ENCODE measurements at regions not wholly inside any gene's neighbourhood (a gene's known extent, or its start where the extent isn't known, plus 50 kb on each side); places are given as distances from the start of the nearest gene placed in this dataset.
"Not testable (repeated sequence)": the region's sequence is repeated elsewhere in the genome, so short reads cannot be mapped to it uniquely, and the experiment has no call there.

DNA sequence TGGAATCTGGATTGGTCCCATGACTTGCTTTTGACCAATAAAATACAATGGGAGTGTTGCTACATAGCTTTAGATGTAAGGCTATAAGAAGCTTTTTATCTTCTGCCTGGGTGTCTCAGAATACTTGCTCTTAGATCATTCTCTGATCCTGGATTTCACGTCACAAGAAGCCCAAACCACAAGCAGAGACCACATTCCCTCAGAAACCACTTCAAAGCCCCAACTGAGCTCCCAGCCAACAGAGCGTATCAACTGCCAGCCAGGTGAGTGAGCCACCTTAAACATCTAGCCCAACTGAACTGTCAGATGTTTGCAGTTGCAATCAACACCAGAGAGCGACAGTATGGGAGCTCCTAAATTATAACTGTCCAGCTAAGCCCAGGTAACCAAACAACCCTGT lies 687.1 kb downstream of the TLE1 start:
- intact Hi-C loops (cut with DNase I) = no loop called here
- Histone ChIP-seq H3K4me3 (no peak overlapping the region), H3K27ac (no peak overlapping the region), H3K4me1 (replicated peaks in 1 of 2) (no peaks in the 10 kb centered on the region), H3K27me3 (no peaks in the 10 kb centered on the region), H3K9me3 (replicated peaks in 1 of 3) (no peaks in the 10 kb centered on the region), H3K36me3 (replicated peaks in 1 of 2) (no peaks in the 10 kb centered on the region)
- 58 to 86% (median 70%) methylated on average over 3 of the region's 3 CpGs for WGBS, 4 donors
- no peak for DNase-seq
- TF ChIP-seq, protein P1, sequence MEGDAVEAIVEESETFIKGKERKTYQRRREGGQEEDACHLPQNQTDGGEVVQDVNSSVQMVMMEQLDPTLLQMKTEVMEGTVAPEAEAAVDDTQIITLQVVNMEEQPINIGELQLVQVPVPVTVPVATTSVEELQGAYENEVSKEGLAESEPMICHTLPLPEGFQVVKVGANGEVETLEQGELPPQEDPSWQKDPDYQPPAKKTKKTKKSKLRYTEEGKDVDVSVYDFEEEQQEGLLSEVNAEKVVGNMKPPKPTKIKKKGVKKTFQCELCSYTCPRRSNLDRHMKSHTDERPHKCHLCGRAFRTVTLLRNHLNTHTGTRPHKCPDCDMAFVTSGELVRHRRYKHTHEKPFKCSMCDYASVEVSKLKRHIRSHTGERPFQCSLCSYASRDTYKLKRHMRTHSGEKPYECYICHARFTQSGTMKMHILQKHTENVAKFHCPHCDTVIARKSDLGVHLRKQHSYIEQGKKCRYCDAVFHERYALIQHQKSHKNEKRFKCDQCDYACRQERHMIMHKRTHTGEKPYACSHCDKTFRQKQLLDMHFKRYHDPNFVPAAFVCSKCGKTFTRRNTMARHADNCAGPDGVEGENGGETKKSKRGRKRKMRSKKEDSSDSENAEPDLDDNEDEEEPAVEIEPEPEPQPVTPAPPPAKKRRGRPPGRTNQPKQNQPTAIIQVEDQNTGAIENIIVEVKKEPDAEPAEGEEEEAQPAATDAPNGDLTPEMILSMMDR (IDR thresholded peaks at IDR 0.05) = no peak
- no peak for TF ChIP-seq POLR2A (IDR thresholded peaks at IDR 0.05)

DNA sequence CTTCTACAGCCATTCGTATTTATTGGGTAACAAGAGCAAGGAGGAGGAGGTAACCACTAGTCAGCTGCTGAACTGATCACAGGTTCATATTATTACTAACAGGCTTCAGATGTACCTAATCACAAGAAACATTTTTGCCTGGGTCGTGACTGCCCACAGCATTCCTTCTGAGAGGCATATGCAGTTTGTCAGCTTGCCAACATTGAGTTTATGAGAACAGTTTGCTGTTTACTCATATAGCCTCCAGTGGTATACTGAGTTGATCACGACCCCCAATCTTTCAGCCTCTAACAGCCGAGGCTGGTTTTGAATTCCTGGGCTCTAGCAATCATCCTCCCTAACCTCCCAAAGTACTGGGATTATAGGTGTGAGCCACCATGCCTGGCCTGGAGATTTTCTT lies 693.6 kb downstream of the TLE1 start:
- DNase-seq = no peak
- Histone ChIP-seq H3K4me1 (replicated peaks in 1 of 2) (no peaks in the 10 kb centered on the region), H3K27me3 (no peaks in the 10 kb centered on the region), H3K27ac (no peak overlapping the region), H3K9me3 (replicated peaks in 1 of 3) (peaks cover 0 to 5% (median 0%) of the 10 kb centered on the region in 3 donors), H3K4me3 (no peak overlapping the region), H3K36me3 (replicated peaks in 1 of 2) (no peaks in the 10 kb centered on the region)
- intact Hi-C loops (cut with DNase I) = no loop called here
- WGBS, 4 donors = 74 to 85% (median 79%) methylated on average over 4 of the region's 4 CpGs
- TF ChIP-seq POLR2A (IDR thresholded peaks at IDR 0.05) = no peak
- TF ChIP-seq, protein P1 (IDR thresholded peaks at IDR 0.05) = no peak

GRCh38 chr9:80994892-80995291 lies 694.5 kb downstream of the TLE1 start:
- WGBS, 4 donors = 86 to 94% (median 93%) methylated on average over 4 of the region's 4 CpGs
- H3K9me3 ChIP-seq (replicated peaks in 1 of 3) = peaks cover 0 to 5% (median 0%) of the 10 kb centered on the region in 3 donors
- no peak for DNase-seq
- H3K27me3 ChIP-seq = no peaks in the 10 kb centered on the region
- intact Hi-C loops (cut with DNase I) = no loop called here
- no peak overlapping the region for H3K4me3 ChIP-seq
- no peaks in the 10 kb centered on the region for H3K4me1 ChIP-seq (replicated peaks in 1 of 2)
- H3K36me3 ChIP-seq (replicated peaks in 1 of 2) = no peaks in the 10 kb centered on the region
- TF ChIP-seq POLR2A (IDR thresholded peaks at IDR 0.05) = no peak
- TF ChIP-seq, protein P1 (IDR thresholded peaks at IDR 0.05) = no peak
- no peak overlapping the region for H3K27ac ChIP-seq

- 87 to 92% (median 89%) methylated on average over 10 of the region's 10 CpGs for WGBS, 4 donors
- H3K9me3 ChIP-seq (replicated peaks in 1 of 3); H3K4me1 ChIP-seq (replicated peaks in 1 of 2); intact Hi-C loops (cut with DNase I); DNase-seq; H3K27me3 ChIP-seq; H3K36me3 ChIP-seq (replicated peaks in 1 of 2); H3K4me3 ChIP-seq; H3K27ac ChIP-seq: not testable (repeated sequence)
Measured at GRCh38 chr9:80985595-80985994, 703.8 kb downstream of the TLE1 start.

DNA sequence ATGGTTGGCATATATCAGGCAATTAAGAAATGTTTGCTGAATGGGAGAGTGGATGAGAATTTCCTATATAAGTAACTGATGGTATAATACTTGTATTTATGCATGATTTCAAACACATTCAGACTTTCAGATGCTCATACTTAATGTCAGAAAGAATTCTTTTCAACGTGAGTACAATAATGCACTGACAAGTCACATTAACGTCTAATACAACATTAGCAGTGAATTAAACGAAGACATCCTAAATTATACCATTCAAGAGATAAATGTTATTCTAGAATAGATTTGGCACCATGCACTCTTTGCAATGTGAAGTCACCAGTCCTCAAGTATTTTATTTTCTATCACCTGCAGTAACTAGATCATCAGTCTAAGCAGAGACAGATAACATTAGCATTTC lies 712.9 kb downstream of the TLE1 start:
- H3K27ac ChIP-seq = no peak overlapping the region
- 55 to 87% (median 71%) methylated on average over 3 of the region's 3 CpGs for WGBS, 4 donors
- intact Hi-C loops (cut with DNase I) = no loop called here

DNA sequence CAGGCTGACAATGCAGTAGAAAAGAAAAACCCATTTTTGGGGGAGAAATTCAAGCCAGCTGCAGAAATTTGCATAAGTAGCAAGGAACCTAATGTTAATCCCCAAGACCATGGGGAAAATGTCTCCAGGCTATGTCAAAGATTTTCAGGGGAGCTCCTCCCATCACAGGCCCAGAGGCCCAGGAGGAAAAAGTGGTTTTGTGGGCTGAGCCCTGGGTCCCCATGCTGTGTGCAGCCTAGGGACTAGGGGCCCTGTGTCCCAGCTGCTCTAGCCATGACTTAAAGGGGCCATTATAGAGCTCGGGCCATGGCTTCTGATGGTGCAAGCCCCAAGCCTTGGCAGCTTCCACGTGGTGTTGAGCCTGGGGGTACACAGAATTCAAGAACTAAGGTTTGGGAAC lies 719.0 kb downstream of the TLE1 start:
- WGBS, 4 donors = 67 to 85% (median 76%) methylated on average over 1 to 2 of the region's 2 CpGs; no CpG with 5 or more reads in 1 of the 4 donors
- intact Hi-C loops (cut with DNase I); H3K4me1 ChIP-seq (replicated peaks in 1 of 2): not testable (repeated sequence)

More for the DNA sequence above, 712.9 kb downstream of the TLE1 start:
- H3K36me3 ChIP-seq (replicated peaks in 1 of 2) = no peaks in the 10 kb centered on the region
- H3K4me1 ChIP-seq (replicated peaks in 1 of 2) = no peaks in the 10 kb centered on the region
- DNase-seq = no peak
- H3K4me3 ChIP-seq = no peak overlapping the region
- TF ChIP-seq, protein P1 (IDR thresholded peaks at IDR 0.05) = no peak
- TF ChIP-seq POLR2A (IDR thresholded peaks at IDR 0.05) = no peak
- H3K9me3 ChIP-seq (replicated peaks in 1 of 3) = peaks cover 0 to 6% (median 0%) of the 10 kb centered on the region in 3 donors
- H3K27me3 ChIP-seq = no peaks in the 10 kb centered on the region

More for the DNA sequence above, 719.0 kb downstream of the TLE1 start:
- H3K36me3 ChIP-seq (replicated peaks in 1 of 2); DNase-seq; H3K27ac ChIP-seq; H3K27me3 ChIP-seq; H3K9me3 ChIP-seq (replicated peaks in 1 of 3); H3K4me3 ChIP-seq: not testable (repeated sequence)

All from adrenal gland (tissue), 9 donors.